ENCODE measurements at regions not wholly inside any gene's neighbourhood (a gene's known extent, or its start where the extent isn't known, plus 50 kb on each side); places are given as distances from the start of the nearest gene placed in this dataset.

DNA sequence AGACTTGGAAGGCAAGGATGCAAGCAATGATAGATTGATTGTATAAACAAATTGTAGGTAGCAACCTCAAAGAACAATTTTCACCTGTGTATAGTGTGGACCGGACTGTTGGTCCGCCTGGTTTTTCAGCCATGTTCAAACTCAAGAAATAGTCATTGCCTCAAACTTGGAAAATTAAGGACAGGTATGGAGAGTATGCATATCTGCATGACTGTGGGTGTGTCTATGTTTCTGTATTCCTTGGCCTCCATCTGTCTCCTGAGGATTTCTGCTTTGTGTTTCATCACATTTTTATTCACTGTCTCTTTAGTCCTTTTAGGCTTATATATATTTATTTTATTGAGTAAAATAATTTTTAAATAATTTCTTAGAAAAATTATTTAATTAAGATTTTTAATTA is 53.9 kb upstream of the RASA2 start (continued):
- TF ChIP-seq, protein P1, sequence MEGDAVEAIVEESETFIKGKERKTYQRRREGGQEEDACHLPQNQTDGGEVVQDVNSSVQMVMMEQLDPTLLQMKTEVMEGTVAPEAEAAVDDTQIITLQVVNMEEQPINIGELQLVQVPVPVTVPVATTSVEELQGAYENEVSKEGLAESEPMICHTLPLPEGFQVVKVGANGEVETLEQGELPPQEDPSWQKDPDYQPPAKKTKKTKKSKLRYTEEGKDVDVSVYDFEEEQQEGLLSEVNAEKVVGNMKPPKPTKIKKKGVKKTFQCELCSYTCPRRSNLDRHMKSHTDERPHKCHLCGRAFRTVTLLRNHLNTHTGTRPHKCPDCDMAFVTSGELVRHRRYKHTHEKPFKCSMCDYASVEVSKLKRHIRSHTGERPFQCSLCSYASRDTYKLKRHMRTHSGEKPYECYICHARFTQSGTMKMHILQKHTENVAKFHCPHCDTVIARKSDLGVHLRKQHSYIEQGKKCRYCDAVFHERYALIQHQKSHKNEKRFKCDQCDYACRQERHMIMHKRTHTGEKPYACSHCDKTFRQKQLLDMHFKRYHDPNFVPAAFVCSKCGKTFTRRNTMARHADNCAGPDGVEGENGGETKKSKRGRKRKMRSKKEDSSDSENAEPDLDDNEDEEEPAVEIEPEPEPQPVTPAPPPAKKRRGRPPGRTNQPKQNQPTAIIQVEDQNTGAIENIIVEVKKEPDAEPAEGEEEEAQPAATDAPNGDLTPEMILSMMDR (IDR thresholded peaks at IDR 0.05; ENCODE audit: control extremely low read depth in 1 of 3, insufficient read depth in 1 of 3, low read depth in 1 of 3, low read length in 3 of 3): no peak
- TF ChIP-seq JUND (IDR thresholded peaks at IDR 0.05; ENCODE audit: low read length): no peak
- no peak for TF ChIP-seq GABPA (IDR thresholded peaks at IDR 0.05; ENCODE audit: borderline replicate concordance, insufficient read depth, low read length)
